ENCODE measurements at regions not wholly inside any gene's neighbourhood (a gene's known extent, or its start where the extent isn't known, plus 50 kb on each side); places are given as distances from the start of the nearest gene placed in this dataset.

- DNase-seq (ENCODE audit: low spot score) = peak; percentile 44
- peaks cover 57% of the 10 kb centered on the region for H3K4me1 Mint-ChIP-seq
- no peaks in the 10 kb centered on the region for H3K9me3 Mint-ChIP-seq
- no peaks in the 10 kb centered on the region for H3K36me3 Mint-ChIP-seq
- H3K27me3 Mint-ChIP-seq (ENCODE audit: low read depth) = no peaks in the 10 kb centered on the region; the same call in 1 of the 2 replicates
- no peak overlapping the region for H3K4me3 Mint-ChIP-seq
- TF ChIP-seq ZNF263 (CRISPR knock-in tag; IDR thresholded peaks at IDR 0.05; ENCODE audit: low read depth) (no peak), ZSCAN18 (CRISPR knock-in tag; IDR thresholded peaks at IDR 0.05) (no peak), FOXP1 (CRISPR knock-in tag; IDR thresholded peaks at IDR 0.05; ENCODE audit: borderline replicate concordance) (no peak), ZNF532 (CRISPR knock-in tag; IDR thresholded peaks at IDR 0.05; ENCODE audit: borderline replicate concordance) (no peak)
- H3K27ac Mint-ChIP-seq = no peak overlapping the region
- CTCF ChIA-PET = interaction anchor here (1.0 kb wide), 3 partner anchors 44 to 69 kb away, joined by 3 to 5 read pairs (median 4); no protein-coding TSS in a partner anchor
- ATAC-seq = peak; percentile 83
- POLR2A ChIA-PET = no interaction called here
Observed at GRCh38 chr1:232558954-232559353, 71.0 kb downstream of the SIPA1L2 start.

GRCh38 chr1:232557502-232558191, 72.3 kb downstream of the SIPA1L2 start:
- no peaks in the 10 kb centered on the region for H3K36me3 Mint-ChIP-seq
- H3K27ac Mint-ChIP-seq = no peak overlapping the region
- no peaks in the 10 kb centered on the region; the same call in 1 of the 2 replicates for H3K27me3 Mint-ChIP-seq (ENCODE audit: low read depth)
- ChIA-PET CTCF (no interaction called here), POLR2A (no interaction called here)
- no peaks in the 10 kb centered on the region for H3K9me3 Mint-ChIP-seq
- DNase-seq (ENCODE audit: low spot score) = no peak
- no peak for ATAC-seq
- TF ChIP-seq PREB (CRISPR knock-in tag; IDR thresholded peaks at IDR 0.05; ENCODE audit: borderline replicate concordance) (no peak), NR1H2 (CRISPR knock-in tag; IDR thresholded peaks at IDR 0.05) (no peak), ZNF281 (CRISPR knock-in tag; IDR thresholded peaks at IDR 0.05) (no peak), NFYB (CRISPR knock-in tag; conservative IDR thresholded peaks at IDR 0.05; ENCODE audit: low read depth) (no peak), GTF2I (CRISPR knock-in tag; conservative IDR thresholded peaks at IDR 0.05) (no peak), ZBTB21 (CRISPR knock-in tag; IDR thresholded peaks at IDR 0.05; ENCODE audit: borderline replicate concordance) (no peak)
- no peak overlapping the region for H3K4me3 Mint-ChIP-seq
- H3K4me1 Mint-ChIP-seq = peaks cover 66% of the 10 kb centered on the region

GRCh38 chr1:232557096-232557495, 72.8 kb downstream of the SIPA1L2 start:
- POLR2A ChIA-PET = interaction anchor here (0.7 kb wide), 1 partner anchor 116 kb away, joined by 3 read pairs; no protein-coding TSS in a partner anchor
- TF ChIP-seq NR2C2 (CRISPR knock-in tag; IDR thresholded peaks at IDR 0.05) = no peak
- no peak for TF ChIP-seq TEAD1 (CRISPR knock-in tag; IDR thresholded peaks at IDR 0.05)
- TF ChIP-seq TP53 (CRISPR knock-in tag; IDR thresholded peaks at IDR 0.05) = no peak
- TF ChIP-seq ATF6 (CRISPR knock-in tag; IDR thresholded peaks at IDR 0.05) = no peak
- TF ChIP-seq STAT6 (CRISPR knock-in tag; conservative IDR thresholded peaks at IDR 0.05; ENCODE audit: low read depth) = no peak
- no peak for TF ChIP-seq MXD4 (CRISPR knock-in tag; IDR thresholded peaks at IDR 0.05; ENCODE audit: borderline replicate concordance)

More at GRCh38 chr1:232557096-232557495, 72.8 kb downstream of the SIPA1L2 start:
- CTCF ChIA-PET = no interaction called here
- Mint-ChIP-seq H3K27ac (no peak overlapping the region), H3K36me3 (no peaks in the 10 kb centered on the region), H3K27me3 (ENCODE audit: low read depth) (no peaks in the 10 kb centered on the region; the same call in 1 of the 2 replicates), H3K4me1 (peaks cover 66% of the 10 kb centered on the region), H3K9me3 (no peaks in the 10 kb centered on the region), H3K4me3 (no peak overlapping the region)
- ATAC-seq (no peak), DNase-seq (ENCODE audit: low spot score) (no peak)
